ENCODE measurements at regions not wholly inside any gene's neighbourhood (a gene's known extent, or its start where the extent isn't known, plus 50 kb on each side); places are given as distances from the start of the nearest gene placed in this dataset.

DNA sequence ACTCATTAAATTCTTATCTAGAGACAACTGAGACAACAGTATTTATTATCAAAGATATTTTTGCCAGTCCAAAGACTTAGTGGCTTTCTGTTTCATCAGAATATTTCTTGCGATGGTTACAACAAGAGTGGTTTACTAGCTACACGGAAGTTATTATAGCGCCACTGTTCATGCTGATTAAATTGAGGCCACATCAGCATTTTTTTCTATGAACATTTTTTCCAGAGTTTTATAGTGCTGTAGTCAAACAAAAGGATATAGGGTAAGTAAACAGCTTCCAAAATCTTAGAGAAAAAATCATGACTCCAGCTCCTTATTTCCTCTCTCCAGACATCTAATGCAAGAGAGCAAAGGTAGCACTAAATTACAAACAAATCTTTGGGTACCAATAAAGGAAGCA is 1264.4 kb downstream of the ZPLD1 start:
- TF ChIP-seq, protein P1, sequence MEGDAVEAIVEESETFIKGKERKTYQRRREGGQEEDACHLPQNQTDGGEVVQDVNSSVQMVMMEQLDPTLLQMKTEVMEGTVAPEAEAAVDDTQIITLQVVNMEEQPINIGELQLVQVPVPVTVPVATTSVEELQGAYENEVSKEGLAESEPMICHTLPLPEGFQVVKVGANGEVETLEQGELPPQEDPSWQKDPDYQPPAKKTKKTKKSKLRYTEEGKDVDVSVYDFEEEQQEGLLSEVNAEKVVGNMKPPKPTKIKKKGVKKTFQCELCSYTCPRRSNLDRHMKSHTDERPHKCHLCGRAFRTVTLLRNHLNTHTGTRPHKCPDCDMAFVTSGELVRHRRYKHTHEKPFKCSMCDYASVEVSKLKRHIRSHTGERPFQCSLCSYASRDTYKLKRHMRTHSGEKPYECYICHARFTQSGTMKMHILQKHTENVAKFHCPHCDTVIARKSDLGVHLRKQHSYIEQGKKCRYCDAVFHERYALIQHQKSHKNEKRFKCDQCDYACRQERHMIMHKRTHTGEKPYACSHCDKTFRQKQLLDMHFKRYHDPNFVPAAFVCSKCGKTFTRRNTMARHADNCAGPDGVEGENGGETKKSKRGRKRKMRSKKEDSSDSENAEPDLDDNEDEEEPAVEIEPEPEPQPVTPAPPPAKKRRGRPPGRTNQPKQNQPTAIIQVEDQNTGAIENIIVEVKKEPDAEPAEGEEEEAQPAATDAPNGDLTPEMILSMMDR (IDR thresholded peaks at IDR 0.05; ENCODE audit: poor library complexity), result no peak
- TF ChIP-seq EZH2phosphoT487 (IDR thresholded peaks at IDR 0.05; ENCODE audit: low read depth, severe bottlenecking, unreplicated experiment), result no peak
- TF ChIP-seq EZH2 (IDR thresholded peaks at IDR 0.05; ENCODE audit: borderline replicate concordance), result no peak
